ENCODE measurements at regions not wholly inside any gene's neighbourhood (a gene's known extent, or its start where the extent isn't known, plus 50 kb on each side); places are given as distances from the start of the nearest gene placed in this dataset.

DNA sequence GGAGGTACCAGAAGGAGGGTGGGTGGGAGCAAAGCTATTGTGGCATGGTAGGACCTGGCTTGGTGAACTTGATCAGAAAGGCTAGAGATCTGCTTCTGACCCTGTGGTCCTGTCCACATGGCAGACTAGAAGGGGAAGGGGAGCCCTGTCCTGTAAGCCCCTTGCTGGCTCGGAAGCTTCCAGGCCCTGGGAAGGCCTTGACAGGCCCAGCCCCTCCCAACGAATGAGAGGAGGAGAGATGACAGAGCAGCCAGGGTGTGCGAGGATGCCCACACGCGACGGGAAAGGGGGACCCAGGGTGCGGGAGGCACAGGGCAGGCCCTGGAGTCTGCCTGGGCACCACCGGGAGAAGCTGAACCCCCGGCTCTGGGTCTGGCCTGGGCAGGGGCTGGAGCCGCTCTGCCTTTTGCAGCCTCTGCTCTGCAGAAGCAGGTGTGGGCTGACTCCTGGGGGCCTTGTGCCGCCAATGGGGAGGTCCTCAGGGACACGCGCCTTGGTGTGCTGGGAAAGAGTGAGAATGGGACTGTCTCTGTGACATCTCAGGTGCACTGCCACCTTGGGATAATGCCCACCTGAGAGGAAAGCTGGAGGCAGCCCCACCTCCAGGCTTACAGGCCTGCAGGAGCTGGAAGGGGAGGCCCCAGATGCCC is 1447.5 kb downstream of the BRD1 start:
- no peak for FAIRE-seq

DNA sequence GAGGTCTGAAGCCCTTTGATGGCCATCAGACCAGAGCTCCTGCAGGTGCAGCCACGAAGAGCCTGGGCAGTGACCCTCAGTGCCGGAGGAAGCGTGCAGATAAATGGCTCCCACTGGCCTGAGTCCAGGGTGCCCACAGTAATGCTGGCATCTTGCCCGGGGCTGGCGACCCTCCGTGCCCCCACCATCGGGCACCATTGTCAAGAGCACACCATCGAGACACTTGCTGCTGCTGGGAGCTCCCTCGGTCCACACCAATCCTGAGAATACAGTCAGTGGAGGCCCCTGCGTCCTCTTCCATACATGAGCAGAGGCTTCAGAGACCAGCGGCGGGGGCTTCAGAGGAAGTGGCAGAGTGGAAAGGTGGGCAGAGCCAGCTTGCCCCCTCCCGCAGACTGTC is 1448.3 kb downstream of the BRD1 start:
- no peak for FAIRE-seq

DNA sequence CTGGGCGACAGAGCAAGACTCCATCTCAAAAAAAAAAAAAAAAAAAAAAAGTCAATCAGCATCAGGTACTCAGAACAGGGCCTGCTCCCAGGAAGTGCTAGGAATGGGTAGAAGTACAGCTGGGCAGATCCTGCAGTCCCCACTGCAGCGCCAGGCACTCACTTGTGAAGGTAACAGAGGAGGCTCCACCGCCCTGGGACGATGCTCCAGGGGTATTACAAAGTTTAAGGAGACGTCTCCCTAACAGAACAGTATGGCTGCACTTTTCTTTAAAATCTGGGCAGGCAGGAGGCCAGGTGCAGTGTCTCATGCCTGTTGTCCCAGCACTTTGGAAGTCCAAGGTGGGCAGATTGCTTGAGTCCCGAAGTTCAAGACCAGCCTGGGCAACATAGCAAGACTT is 1449.0 kb downstream of the BRD1 start:
- FAIRE-seq = no peak

GRCh38 chr22:48376936-48377712 is 1450.5 kb downstream of the BRD1 start:
- no peak for FAIRE-seq

- no peak for FAIRE-seq
Measured at GRCh38 chr22:48376428-48376827, 1451.2 kb downstream of the BRD1 start.

DNA sequence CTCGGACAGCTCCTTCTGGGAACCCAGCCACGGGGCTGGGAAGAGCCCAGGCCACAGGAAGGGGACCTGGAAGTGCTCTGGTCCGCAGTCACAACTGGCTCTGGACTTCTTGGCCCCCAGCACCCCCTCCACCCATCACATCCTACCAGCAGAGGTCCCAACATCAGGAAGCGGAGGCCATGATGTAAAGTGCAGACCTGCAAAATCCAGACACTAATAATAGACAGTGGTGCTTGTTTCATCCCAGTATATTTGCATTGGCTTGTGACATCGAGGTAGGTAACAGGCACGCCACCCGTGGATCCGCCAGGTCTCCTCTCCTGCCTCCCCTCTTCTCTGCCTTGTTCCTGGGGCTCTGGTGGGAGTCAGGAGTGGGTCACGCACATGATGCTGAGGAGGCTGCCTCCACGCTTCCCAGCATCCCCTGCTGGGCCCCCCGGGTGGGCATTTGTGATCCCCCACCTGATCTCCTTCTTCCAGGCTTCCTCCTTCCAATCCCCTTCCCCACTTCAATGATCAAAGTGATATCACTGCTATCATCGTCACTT is 1454.0 kb downstream of the BRD1 start:
- FAIRE-seq = no peak

- FAIRE-seq = no peak
Measured at GRCh38 chr22:48372390-48372789, 1455.3 kb downstream of the BRD1 start.

- FAIRE-seq = no peak
Measured at GRCh38 chr22:48371391-48371790, 1456.3 kb downstream of the BRD1 start.

GRCh38 chr22:48370508-48371325 is 1457.0 kb downstream of the BRD1 start:
- FAIRE-seq = no peak

DNA sequence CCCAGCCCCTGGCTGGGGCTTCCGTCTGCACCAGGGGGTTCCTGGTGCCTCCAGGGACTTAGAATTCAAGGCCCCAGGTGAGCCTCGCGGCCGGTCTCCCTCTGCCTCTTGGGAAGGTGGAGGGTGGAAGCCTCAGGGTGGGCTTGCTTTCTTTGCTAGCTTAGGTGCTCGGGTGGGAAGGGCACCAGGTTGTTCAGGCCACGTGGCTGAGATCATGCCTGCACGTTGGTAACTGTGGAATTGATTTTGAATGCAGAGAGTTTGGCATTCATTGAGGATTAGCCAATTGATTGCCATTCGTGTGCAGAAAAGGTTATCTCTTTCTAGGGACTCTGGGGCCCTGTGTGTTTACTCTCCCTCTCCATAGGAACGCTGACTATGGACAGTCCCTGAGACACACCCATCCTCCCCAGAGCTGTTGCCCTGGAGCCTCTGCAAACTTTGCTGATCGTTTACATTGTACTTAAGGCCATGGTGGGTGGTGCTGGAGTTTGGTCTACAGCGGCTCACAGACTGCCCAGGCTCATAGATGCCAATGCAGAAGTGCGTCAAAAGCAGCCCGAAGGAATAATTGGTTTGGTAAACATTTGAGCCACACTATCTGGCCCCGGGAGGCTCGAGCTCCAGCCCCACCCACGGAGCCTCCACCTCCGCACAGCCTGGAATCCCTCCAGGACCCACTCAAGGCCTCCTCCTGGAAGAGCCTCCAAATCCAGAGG is 1457.7 kb downstream of the BRD1 start:
- FAIRE-seq = no peak

DNA sequence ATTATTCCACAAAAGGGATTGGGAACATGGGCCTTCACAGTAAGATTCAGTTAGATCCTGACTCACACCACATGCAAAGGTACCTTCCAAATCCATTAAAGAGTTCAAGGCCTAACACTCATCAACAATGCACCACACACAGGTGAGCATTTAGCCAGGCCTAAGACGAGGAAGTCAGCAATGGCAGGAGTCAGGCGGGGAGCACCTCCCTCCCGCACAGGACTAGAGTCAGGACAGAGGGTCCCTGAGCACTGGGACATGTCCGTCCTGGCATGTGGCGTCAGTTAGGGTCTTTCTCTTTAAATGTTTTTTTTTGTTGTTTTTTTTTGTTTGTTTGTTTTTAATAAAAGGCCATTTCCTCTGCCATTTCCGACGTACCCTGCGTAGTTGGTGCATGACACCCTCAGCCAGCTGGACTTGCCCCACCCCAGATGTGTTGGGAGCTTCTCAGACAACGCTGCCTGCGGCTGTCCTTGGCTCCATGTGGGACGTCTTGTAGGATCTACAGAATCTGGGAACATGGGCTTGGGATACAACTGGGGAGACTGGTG is 1458.6 kb downstream of the BRD1 start:
- FAIRE-seq = no peak

DNA sequence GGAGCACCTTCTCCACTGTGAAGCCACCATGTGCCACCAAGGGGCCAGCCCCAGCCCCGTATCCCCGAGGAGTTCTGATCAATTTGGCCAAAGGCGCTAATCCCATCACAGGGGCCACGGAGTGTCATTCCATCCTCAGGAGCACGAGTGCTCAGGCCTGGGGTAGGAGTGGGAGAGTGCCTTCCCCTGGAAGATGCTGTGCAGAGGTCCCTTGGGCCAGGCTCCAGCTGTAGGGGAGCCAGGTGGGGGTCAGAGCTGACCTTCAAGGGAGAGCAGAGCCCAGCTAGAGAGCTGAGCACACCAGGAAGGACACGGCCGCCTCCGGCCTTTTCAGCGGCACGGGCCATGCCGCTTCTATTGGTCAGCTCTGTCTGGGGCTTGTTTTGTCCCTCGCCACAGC is 1459.9 kb downstream of the BRD1 start:
- FAIRE-seq = no peak

GRCh38 chr22:48366591-48366990 is 1461.1 kb downstream of the BRD1 start:
- FAIRE-seq = no peak

DNA sequence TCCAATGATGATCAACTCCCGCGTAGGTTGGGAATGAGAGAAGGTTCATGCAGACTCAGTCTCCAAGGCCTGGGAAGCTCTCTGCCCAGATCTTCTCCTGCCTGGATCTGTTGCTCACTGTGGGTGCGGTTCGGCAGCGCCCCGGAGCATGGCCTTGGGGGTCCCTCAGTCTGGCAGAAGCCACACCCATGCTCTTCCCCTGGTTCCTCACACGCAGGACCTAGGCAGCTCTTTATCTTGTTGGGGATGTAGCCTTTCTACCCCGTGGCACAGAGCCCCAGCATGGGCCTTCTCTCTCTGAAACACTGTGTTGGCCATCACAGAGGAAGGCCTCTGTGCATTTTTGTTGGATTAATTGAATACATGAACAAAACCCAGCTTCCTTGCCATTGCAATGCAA is 1461.6 kb downstream of the BRD1 start:
- no peak for FAIRE-seq

- no peak for FAIRE-seq
Measured at GRCh38 chr22:48365386-48365785, 1462.3 kb downstream of the BRD1 start.

GRCh38 chr22:48362721-48363404 is 1464.8 kb downstream of the BRD1 start:
- no peak for FAIRE-seq

- no peak for FAIRE-seq
Measured at GRCh38 chr22:48361099-48361639, 1466.5 kb downstream of the BRD1 start.

DNA sequence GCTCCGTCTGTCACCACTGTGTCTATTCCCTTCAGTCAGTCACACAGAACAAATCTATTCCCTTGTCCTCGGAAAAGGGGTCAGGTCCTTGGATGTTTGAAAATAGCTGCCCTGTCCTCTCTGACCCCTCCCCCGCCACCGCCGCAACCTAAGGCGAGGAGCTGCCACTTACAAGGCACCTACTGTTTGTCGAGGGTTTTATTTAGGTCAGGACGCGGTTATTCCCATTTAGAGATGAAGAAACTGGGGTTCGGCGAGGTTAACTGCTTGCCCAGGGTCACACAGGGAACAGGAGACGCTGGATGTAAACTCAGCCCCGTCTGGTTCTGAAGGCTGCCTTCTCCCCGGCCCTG is 1468.1 kb downstream of the BRD1 start:
- no peak for FAIRE-seq

- no peak for FAIRE-seq
Measured at GRCh38 chr22:48358886-48359612, 1468.6 kb downstream of the BRD1 start.

DNA sequence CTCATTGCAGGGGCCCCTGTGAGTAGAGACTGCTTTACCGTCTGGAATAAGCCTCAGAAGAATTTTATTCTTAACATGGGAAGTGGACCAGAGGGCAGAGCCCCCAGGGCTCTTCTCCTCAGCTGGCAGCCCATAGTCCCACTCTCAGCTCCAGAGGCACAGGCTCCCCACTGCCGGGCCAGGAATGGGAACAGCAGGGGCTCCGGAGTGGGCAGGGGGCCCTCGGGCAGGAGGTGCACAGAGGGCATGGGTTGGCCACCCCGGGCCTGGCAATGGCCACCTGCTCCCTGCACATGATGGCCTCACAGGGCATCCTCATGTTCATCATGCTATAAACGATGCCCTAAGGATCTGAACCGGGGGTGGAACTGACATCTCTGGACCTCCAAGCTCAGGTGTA is 1469.7 kb downstream of the BRD1 start:
- no peak for FAIRE-seq

DNA sequence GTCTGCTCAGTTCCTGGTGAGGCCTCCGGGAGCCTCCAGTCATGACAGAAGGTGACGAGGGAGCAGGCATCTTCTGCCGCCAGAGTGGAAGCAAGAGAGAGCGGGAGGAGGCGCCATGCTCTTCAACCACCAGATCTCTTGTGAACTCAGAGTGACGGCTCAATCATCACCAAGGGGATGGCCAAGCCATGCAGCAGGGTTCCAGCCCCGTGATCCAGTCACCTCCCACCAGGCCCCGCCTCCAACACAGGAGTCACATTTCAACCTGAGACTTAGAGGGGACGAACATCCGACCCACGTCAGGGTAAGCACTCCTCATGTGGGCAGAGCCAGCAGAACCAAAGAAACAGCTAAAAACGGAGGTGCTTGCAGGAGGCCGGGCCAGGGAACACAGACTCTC is 1470.5 kb downstream of the BRD1 start:
- no peak for FAIRE-seq
